ENCODE measurements at regions not wholly inside any gene's neighbourhood (a gene's known extent, or its start where the extent isn't known, plus 50 kb on each side); places are given as distances from the start of the nearest gene placed in this dataset.

DNA sequence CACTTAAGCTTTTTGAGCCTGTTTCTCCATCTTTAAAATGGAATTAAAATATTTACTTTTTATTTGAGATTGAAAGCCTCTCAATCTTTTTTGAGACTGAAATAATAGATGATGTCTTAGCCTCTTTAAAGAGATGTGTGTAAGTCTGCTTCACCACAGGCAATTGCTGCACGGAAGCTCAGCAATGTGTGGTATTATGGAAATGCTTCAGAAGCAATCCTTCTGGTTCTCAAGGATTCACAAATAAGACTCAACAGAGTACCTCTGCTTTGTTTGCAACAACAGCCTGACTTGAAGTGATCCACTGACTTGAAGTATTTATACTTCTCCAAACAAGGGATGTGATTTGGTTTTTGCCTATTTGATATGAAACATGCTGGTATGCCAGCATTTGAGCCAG, 332.0 kb upstream of the RASGRP1 start:
- H3K36me3 Mint-ChIP-seq (ENCODE audit: insufficient read depth, unreplicated experiment) = no peaks in the 10 kb centered on the region
- TF ChIP-seq, protein P1, sequence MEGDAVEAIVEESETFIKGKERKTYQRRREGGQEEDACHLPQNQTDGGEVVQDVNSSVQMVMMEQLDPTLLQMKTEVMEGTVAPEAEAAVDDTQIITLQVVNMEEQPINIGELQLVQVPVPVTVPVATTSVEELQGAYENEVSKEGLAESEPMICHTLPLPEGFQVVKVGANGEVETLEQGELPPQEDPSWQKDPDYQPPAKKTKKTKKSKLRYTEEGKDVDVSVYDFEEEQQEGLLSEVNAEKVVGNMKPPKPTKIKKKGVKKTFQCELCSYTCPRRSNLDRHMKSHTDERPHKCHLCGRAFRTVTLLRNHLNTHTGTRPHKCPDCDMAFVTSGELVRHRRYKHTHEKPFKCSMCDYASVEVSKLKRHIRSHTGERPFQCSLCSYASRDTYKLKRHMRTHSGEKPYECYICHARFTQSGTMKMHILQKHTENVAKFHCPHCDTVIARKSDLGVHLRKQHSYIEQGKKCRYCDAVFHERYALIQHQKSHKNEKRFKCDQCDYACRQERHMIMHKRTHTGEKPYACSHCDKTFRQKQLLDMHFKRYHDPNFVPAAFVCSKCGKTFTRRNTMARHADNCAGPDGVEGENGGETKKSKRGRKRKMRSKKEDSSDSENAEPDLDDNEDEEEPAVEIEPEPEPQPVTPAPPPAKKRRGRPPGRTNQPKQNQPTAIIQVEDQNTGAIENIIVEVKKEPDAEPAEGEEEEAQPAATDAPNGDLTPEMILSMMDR (IDR thresholded peaks at IDR 0.05; ENCODE audit: insufficient read depth in 1 of 2, low read depth in 1 of 2, low read length in 1 of 2, severe bottlenecking in 1 of 2, unreplicated experiment in 1 of 2) = no peak
- BruUV-seq (replicated peaks) = no TSS peak
- no peak overlapping the region for H3K27ac Mint-ChIP-seq (ENCODE audit: unreplicated experiment)
- Histone ChIP-seq H3K9me3 (0 out of 2 replicates have a peak, but pooled peaks cover 2% of the 10 kb centered on the region), H3K36me3 (ENCODE audit: control insufficient read depth, insufficient read depth, low read length) (no peaks in the 10 kb centered on the region), H3K4me1 (peaks cover 10% of the 10 kb centered on the region; the same call in 1 of the 2 replicates), H3K27me3 (replicated peaks; ENCODE audit: control insufficient read depth, insufficient read depth, low read length) (no peaks in the 10 kb centered on the region), H3K4me3 (ENCODE audit: low read depth, low read length) (no peak overlapping the region)
- H3K4me3 Mint-ChIP-seq (ENCODE audit: unreplicated experiment) = no peak overlapping the region
- no peak for DNase-seq
- no peaks in the 10 kb centered on the region for H3K27me3 Mint-ChIP-seq (ENCODE audit: insufficient read depth, unreplicated experiment)
- POLR2A ChIA-PET = no interaction called here
- peaks cover 18% of the 10 kb centered on the region for H3K4me1 Mint-ChIP-seq (ENCODE audit: low read depth, unreplicated experiment)
- no peaks in the 10 kb centered on the region for H3K9me3 Mint-ChIP-seq (ENCODE audit: unreplicated experiment)
- intact Hi-C loops (cut with micrococcal nuclease; ENCODE audit: unreplicated experiment) = no loop called here
- CTCF ChIA-PET = no interaction called here

GRCh38 chr15:38897551-38897950, 332.9 kb upstream of the RASGRP1 start:
- POLR2A ChIA-PET = no interaction called here
- DNase-seq = no peak
- peaks cover 18% of the 10 kb centered on the region for H3K4me1 Mint-ChIP-seq (ENCODE audit: low read depth, unreplicated experiment)
- H3K9me3 Mint-ChIP-seq (ENCODE audit: unreplicated experiment) = no peaks in the 10 kb centered on the region
- H3K27ac Mint-ChIP-seq (ENCODE audit: unreplicated experiment) = no peak overlapping the region
- H3K4me3 Mint-ChIP-seq (ENCODE audit: unreplicated experiment) = no peak overlapping the region
- no peak overlapping the region for H3K4me3 ChIP-seq (ENCODE audit: low read depth, low read length)
- TF ChIP-seq, protein P1 (IDR thresholded peaks at IDR 0.05; ENCODE audit: insufficient read depth in 1 of 2, low read depth in 1 of 2, low read length in 1 of 2, severe bottlenecking in 1 of 2, unreplicated experiment in 1 of 2) = no peak
- no peaks in the 10 kb centered on the region for H3K36me3 ChIP-seq (ENCODE audit: control insufficient read depth, insufficient read depth, low read length)
- H3K27me3 Mint-ChIP-seq (ENCODE audit: insufficient read depth, unreplicated experiment) = no peaks in the 10 kb centered on the region
- H3K36me3 Mint-ChIP-seq (ENCODE audit: insufficient read depth, unreplicated experiment) = no peaks in the 10 kb centered on the region
- BruUV-seq (replicated peaks) = no TSS peak
- CTCF ChIA-PET = no interaction called here
- peaks cover 10% of the 10 kb centered on the region; the same call in 1 of the 2 replicates for H3K4me1 ChIP-seq
- no peaks in the 10 kb centered on the region for H3K27me3 ChIP-seq (replicated peaks; ENCODE audit: control insufficient read depth, insufficient read depth, low read length)
- intact Hi-C loops (cut with micrococcal nuclease; ENCODE audit: unreplicated experiment) = no loop called here
- H3K9me3 ChIP-seq = no peaks in the 10 kb centered on the region

DNA sequence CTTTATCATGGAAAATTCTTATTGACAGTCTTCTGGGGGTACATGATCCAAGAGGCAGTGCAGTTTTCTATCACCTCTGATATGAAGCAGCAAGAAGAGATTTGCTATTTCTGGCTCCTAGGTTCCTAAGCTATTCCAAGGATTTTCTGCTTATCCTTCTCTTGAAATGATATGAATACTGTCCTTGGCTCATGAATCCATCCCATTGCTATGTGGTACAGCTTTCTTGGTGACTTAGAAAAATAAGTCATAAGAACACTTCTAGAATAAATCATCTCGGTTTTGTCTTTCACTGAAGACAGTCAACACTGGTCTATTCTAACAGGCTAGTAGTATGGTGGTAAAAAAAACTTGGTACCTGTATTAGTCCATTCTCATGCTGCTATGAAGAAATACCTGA, 333.6 kb upstream of the RASGRP1 start:
- no peaks in the 10 kb centered on the region for H3K9me3 ChIP-seq
- BruUV-seq (replicated peaks) = no TSS peak
- no peaks in the 10 kb centered on the region for H3K27me3 ChIP-seq (replicated peaks; ENCODE audit: control insufficient read depth, insufficient read depth, low read length)
- Mint-ChIP-seq H3K4me3 (ENCODE audit: unreplicated experiment) (no peak overlapping the region), H3K9me3 (ENCODE audit: unreplicated experiment) (no peaks in the 10 kb centered on the region), H3K4me1 (ENCODE audit: low read depth, unreplicated experiment) (peaks cover 16% of the 10 kb centered on the region), H3K27me3 (ENCODE audit: insufficient read depth, unreplicated experiment) (no peaks in the 10 kb centered on the region), H3K36me3 (ENCODE audit: insufficient read depth, unreplicated experiment) (no peaks in the 10 kb centered on the region), H3K27ac (ENCODE audit: unreplicated experiment) (no peak overlapping the region)
- H3K4me1 ChIP-seq = peaks cover 10% of the 10 kb centered on the region; the same call in 1 of the 2 replicates
- CTCF ChIA-PET = no interaction called here
- POLR2A ChIA-PET = no interaction called here
- no peaks in the 10 kb centered on the region for H3K36me3 ChIP-seq (ENCODE audit: control insufficient read depth, insufficient read depth, low read length)
- TF ChIP-seq, protein P1 (IDR thresholded peaks at IDR 0.05; ENCODE audit: insufficient read depth in 1 of 2, low read depth in 1 of 2, low read length in 1 of 2, severe bottlenecking in 1 of 2, unreplicated experiment in 1 of 2) = no peak
- intact Hi-C loops (cut with micrococcal nuclease; ENCODE audit: unreplicated experiment) = no loop called here
- H3K4me3 ChIP-seq (ENCODE audit: low read depth, low read length) = no peak overlapping the region
- no peak for DNase-seq

All from Caco-2 (cell line).